GM03348 (cell line): ENCODE measurements at regions not wholly inside any gene's neighbourhood (a gene's known extent, or its start where the extent isn't known, plus 50 kb on each side); places are given as distances from the start of the nearest gene placed in this dataset.

Experiments
- DNase-seq: peaks from one replicate; pipeline ENCODE4 v3.0.0; 2012; ENCODE audit warnings: low spot score

GRCh38 chr18:73918816-73919215 is 228.8 kb downstream of the FBXO15 start:
- no peak for DNase-seq

GRCh38 chr18:73917046-73917445 is 230.6 kb downstream of the FBXO15 start:
- DNase-seq: no peak

- no peak for DNase-seq
These were observed 234.1 kb downstream of the FBXO15 start for GRCh38 chr18:73913505-73913904.

- DNase-seq: peak; percentile 61
These were observed 239.3 kb downstream of the FBXO15 start for GRCh38 chr18:73908323-73908722.

- DNase-seq: no peak
These were observed 246.1 kb downstream of the FBXO15 start for GRCh38 chr18:73901566-73901965.

- DNase-seq: no peak
These were observed 246.5 kb downstream of the FBXO15 start for GRCh38 chr18:73901151-73901550.

GRCh38 chr18:73900106-73900835 is 247.4 kb downstream of the FBXO15 start:
- DNase-seq: no peak

GRCh38 chr18:73897517-73897916 is 250.1 kb downstream of the FBXO15 start:
- no peak for DNase-seq

- no peak for DNase-seq
These were observed 250.9 kb downstream of the FBXO15 start for GRCh38 chr18:73896685-73897084.

GRCh38 chr18:73895701-73896100 is 251.9 kb downstream of the FBXO15 start:
- DNase-seq: no peak

- DNase-seq: no peak
These were observed 253.8 kb downstream of the FBXO15 start for GRCh38 chr18:73893880-73894279.

GRCh38 chr18:73891572-73892421 is 255.8 kb downstream of the FBXO15 start:
- DNase-seq: no peak

GRCh38 chr18:73888565-73888964 is 259.1 kb downstream of the FBXO15 start:
- DNase-seq: no peak

- DNase-seq: no peak
These were observed 259.8 kb downstream of the FBXO15 start for GRCh38 chr18:73887801-73888200.

- no peak for DNase-seq
These were observed 262.8 kb downstream of the FBXO15 start for GRCh38 chr18:73884868-73885267.

GRCh38 chr18:73881396-73881917 is 266.2 kb downstream of the FBXO15 start:
- no peak for DNase-seq

- DNase-seq: no peak
These were observed 267.2 kb downstream of the FBXO15 start for GRCh38 chr18:73880387-73880786.

GRCh38 chr18:73879766-73880165 is 267.9 kb downstream of the FBXO15 start:
- no peak for DNase-seq

GRCh38 chr18:73879328-73879727 is 268.3 kb downstream of the FBXO15 start:
- DNase-seq: no peak

GRCh38 chr18:73869182-73869581 is 278.5 kb downstream of the FBXO15 start:
- DNase-seq: no peak

GRCh38 chr18:73861771-73862170 is 285.9 kb downstream of the FBXO15 start:
- DNase-seq: no peak

- DNase-seq: no peak
These were observed 287.7 kb downstream of the FBXO15 start for GRCh38 chr18:73859837-73860397.
